Astrocyte (in vitro differentiated cells and primary cell): ENCODE measurements at regions not wholly inside any gene's neighbourhood (a gene's known extent, or its start where the extent isn't known, plus 50 kb on each side); places are given as distances from the start of the nearest gene placed in this dataset.

Source experiments
- CTCF ChIP-seq: IDR thresholded peaks from 2 replicates; pipeline ENCODE4 v1.5.1; 2011; ENCODE audit warnings: low read depth, mild to moderate bottlenecking, inconsistent platforms, low read length, moderate library complexity; ENCODE audit not compliant: insufficient read depth
- EZH2 ChIP-seq: IDR thresholded peaks from 2 replicates; pipeline ENCODE4 v1.6.1; 2012; ENCODE audit warnings: mild to moderate bottlenecking, low read length, inconsistent platforms; ENCODE audit not compliant: insufficient read depth

- no peak for TF ChIP-seq CTCF
- no peak for TF ChIP-seq EZH2
Measured at GRCh38 chr3:34073961-34074360, 275.5 kb downstream of the PDCD6IP start.
